ENCODE measurements at regions not wholly inside any gene's neighbourhood (a gene's known extent, or its start where the extent isn't known, plus 50 kb on each side); places are given as distances from the start of the nearest gene placed in this dataset.

GRCh38 chr17:51389875-51390274 lies 129.5 kb downstream of the UTP18 start:
- TF ChIP-seq POLR2A (IDR thresholded peaks at IDR 0.05; ENCODE audit: low read length) (no peak), GATA1 (IDR thresholded peaks at IDR 0.05; ENCODE audit: low read depth, low read length) (no peak)
